ENCODE measurements at regions not wholly inside any gene's neighbourhood (a gene's known extent, or its start where the extent isn't known, plus 50 kb on each side); places are given as distances from the start of the nearest gene placed in this dataset.

GRCh38 chrX:99717716-99718115, 692.4 kb downstream of the PCDH19 start:
- Histone ChIP-seq H3K4me1 (ENCODE audit: insufficient read depth) (no peaks in the 10 kb centered on the region), H3K27ac (no peak overlapping the region), H3K36me3 (no peaks in the 10 kb centered on the region), H3K9me3 (peaks cover 0 to 7% of the 10 kb centered on the region in 2 donors), H3K4me3 (no peak overlapping the region), H3K27me3 (no peaks in the 10 kb centered on the region)
- intact Hi-C loops (cut with DNase I): no loop called here
- WGBS, 3 donors: 30 to 44% (median 31%) methylated on average over 2 of the region's 2 CpGs
- TF ChIP-seq POLR2A (IDR thresholded peaks at IDR 0.05) (no peak), CTCF (IDR thresholded peaks at IDR 0.05) (no peak), EP300 (IDR thresholded peaks at IDR 0.05) (no peak)
- DNase-seq: no peak

GRCh38 chrX:99705701-99706100, 704.4 kb downstream of the PCDH19 start:
- Histone ChIP-seq H3K27ac (no peak overlapping the region), H3K9me3 (no peaks in the 10 kb centered on the region), H3K27me3 (no peaks in the 10 kb centered on the region), H3K4me3 (no peak overlapping the region), H3K4me1 (ENCODE audit: insufficient read depth) (no peaks in the 10 kb centered on the region), H3K36me3 (no peaks in the 10 kb centered on the region)
- intact Hi-C loops (cut with DNase I): no loop called here
- 54 to 65% (median 62%) methylated on average over 4 of the region's 4 CpGs for WGBS, 3 donors
- TF ChIP-seq CTCF (IDR thresholded peaks at IDR 0.05) (no peak), EP300 (IDR thresholded peaks at IDR 0.05) (no peak), POLR2A (IDR thresholded peaks at IDR 0.05) (no peak)
- no peak for DNase-seq

GRCh38 chrX:99703473-99703872, 706.6 kb downstream of the PCDH19 start:
- no peak overlapping the region for H3K4me3 ChIP-seq
- DNase-seq: no peak
- no peak overlapping the region for H3K27ac ChIP-seq
- WGBS, 3 donors: 65 to 82% (median 76%) methylated on average over 4 of the region's 4 CpGs
- no peaks in the 10 kb centered on the region for H3K4me1 ChIP-seq (ENCODE audit: insufficient read depth)
- H3K9me3 ChIP-seq: no peaks in the 10 kb centered on the region
- H3K36me3 ChIP-seq: no peaks in the 10 kb centered on the region
- TF ChIP-seq EP300 (IDR thresholded peaks at IDR 0.05): no peak
- TF ChIP-seq POLR2A (IDR thresholded peaks at IDR 0.05): no peak
- TF ChIP-seq CTCF (IDR thresholded peaks at IDR 0.05): no peak
- intact Hi-C loops (cut with DNase I): no loop called here
- no peaks in the 10 kb centered on the region for H3K27me3 ChIP-seq

GRCh38 chrX:99698451-99698850, 711.6 kb downstream of the PCDH19 start:
- H3K27ac ChIP-seq: no peak overlapping the region
- WGBS, 3 donors: 50 to 63% (median 60%) methylated on average over 2 of the region's 2 CpGs
- H3K27me3 ChIP-seq: no peaks in the 10 kb centered on the region
- no peak overlapping the region for H3K4me3 ChIP-seq
- no peaks in the 10 kb centered on the region for H3K4me1 ChIP-seq (ENCODE audit: insufficient read depth)
- no peaks in the 10 kb centered on the region for H3K36me3 ChIP-seq
- DNase-seq: no peak
- TF ChIP-seq EP300 (IDR thresholded peaks at IDR 0.05) (no peak), CTCF (IDR thresholded peaks at IDR 0.05) (no peak), POLR2A (IDR thresholded peaks at IDR 0.05) (no peak)
- intact Hi-C loops (cut with DNase I): no loop called here
- no peaks in the 10 kb centered on the region for H3K9me3 ChIP-seq

GRCh38 chrX:99663136-99663535, 746.9 kb downstream of the PCDH19 start:
- no peaks in the 10 kb centered on the region for H3K4me1 ChIP-seq (ENCODE audit: insufficient read depth)
- no peak for DNase-seq
- intact Hi-C loops (cut with DNase I): no loop called here
- H3K36me3 ChIP-seq: no peaks in the 10 kb centered on the region
- TF ChIP-seq EP300 (IDR thresholded peaks at IDR 0.05) (no peak), POLR2A (IDR thresholded peaks at IDR 0.05) (no peak), CTCF (IDR thresholded peaks at IDR 0.05) (no peak)
- WGBS, 3 donors: 31 to 49% (median 35%) methylated on average over 4 of the region's 4 CpGs
- H3K4me3 ChIP-seq: no peak overlapping the region
- H3K27me3 ChIP-seq: no peaks in the 10 kb centered on the region
- no peaks in the 10 kb centered on the region for H3K9me3 ChIP-seq
- no peak overlapping the region for H3K27ac ChIP-seq
